ENCODE measurements at regions not wholly inside any gene's neighbourhood (a gene's known extent, or its start where the extent isn't known, plus 50 kb on each side); places are given as distances from the start of the nearest gene placed in this dataset.

GRCh38 chr5:167638816-167639215 is 652.6 kb upstream of the WWC1 start (continued):
- TF ChIP-seq HMGXB4 (CRISPR knock-in tag; IDR thresholded peaks at IDR 0.05) (no peak), RELA (CRISPR knock-in tag; IDR thresholded peaks at IDR 0.05; ENCODE audit: borderline replicate concordance) (no peak), ZNF423 (CRISPR knock-in tag; IDR thresholded peaks at IDR 0.05) (no peak), ZNF138 (CRISPR knock-in tag; conservative IDR thresholded peaks at IDR 0.05) (no peak), E2F4 (CRISPR knock-in tag; IDR thresholded peaks at IDR 0.05; ENCODE audit: borderline replicate concordance, low read depth) (no peak), ZNF396 (CRISPR knock-in tag; IDR thresholded peaks at IDR 0.05; ENCODE audit: borderline replicate concordance) (no peak), ETV6 (CRISPR knock-in tag; IDR thresholded peaks at IDR 0.05) (no peak), IRF2 (CRISPR knock-in tag; IDR thresholded peaks at IDR 0.05; ENCODE audit: borderline replicate concordance, low read depth) (no peak)
- TF ChIP-seq, protein P1, sequence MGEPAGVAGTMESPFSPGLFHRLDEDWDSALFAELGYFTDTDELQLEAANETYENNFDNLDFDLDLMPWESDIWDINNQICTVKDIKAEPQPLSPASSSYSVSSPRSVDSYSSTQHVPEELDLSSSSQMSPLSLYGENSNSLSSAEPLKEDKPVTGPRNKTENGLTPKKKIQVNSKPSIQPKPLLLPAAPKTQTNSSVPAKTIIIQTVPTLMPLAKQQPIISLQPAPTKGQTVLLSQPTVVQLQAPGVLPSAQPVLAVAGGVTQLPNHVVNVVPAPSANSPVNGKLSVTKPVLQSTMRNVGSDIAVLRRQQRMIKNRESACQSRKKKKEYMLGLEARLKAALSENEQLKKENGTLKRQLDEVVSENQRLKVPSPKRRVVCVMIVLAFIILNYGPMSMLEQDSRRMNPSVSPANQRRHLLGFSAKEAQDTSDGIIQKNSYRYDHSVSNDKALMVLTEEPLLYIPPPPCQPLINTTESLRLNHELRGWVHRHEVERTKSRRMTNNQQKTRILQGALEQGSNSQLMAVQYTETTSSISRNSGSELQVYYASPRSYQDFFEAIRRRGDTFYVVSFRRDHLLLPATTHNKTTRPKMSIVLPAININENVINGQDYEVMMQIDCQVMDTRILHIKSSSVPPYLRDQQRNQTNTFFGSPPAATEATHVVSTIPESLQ (CRISPR knock-in tag; IDR thresholded peaks at IDR 0.05) = no peak

- POLR2A ChIA-PET = no interaction called here
- CTCF ChIA-PET = no interaction called here
- H3K36me3 Mint-ChIP-seq = no peaks in the 10 kb centered on the region
- no peaks in the 10 kb centered on the region for H3K9me3 Mint-ChIP-seq
- no peak overlapping the region for H3K4me3 Mint-ChIP-seq
- H3K27ac Mint-ChIP-seq = no peak overlapping the region
- ATAC-seq (no peak), DNase-seq (ENCODE audit: low spot score) (no peak)
- H3K27me3 Mint-ChIP-seq (ENCODE audit: low read depth) = no peaks in the 10 kb centered on the region
- H3K4me1 Mint-ChIP-seq = 0 out of 2 replicates have a peak, but pooled peaks cover 2% of the 10 kb centered on the region
- TF ChIP-seq, protein P2, sequence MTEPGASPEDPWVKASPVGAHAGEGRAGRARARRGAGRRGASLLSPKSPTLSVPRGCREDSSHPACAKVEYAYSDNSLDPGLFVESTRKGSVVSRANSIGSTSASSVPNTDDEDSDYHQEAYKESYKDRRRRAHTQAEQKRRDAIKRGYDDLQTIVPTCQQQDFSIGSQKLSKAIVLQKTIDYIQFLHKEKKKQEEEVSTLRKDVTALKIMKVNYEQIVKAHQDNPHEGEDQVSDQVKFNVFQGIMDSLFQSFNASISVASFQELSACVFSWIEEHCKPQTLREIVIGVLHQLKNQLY (CRISPR knock-in tag; IDR thresholded peaks at IDR 0.05) = no peak
- no peak for TF ChIP-seq ZNF396 (CRISPR knock-in tag; IDR thresholded peaks at IDR 0.05; ENCODE audit: borderline replicate concordance)
- TF ChIP-seq, protein P3, sequence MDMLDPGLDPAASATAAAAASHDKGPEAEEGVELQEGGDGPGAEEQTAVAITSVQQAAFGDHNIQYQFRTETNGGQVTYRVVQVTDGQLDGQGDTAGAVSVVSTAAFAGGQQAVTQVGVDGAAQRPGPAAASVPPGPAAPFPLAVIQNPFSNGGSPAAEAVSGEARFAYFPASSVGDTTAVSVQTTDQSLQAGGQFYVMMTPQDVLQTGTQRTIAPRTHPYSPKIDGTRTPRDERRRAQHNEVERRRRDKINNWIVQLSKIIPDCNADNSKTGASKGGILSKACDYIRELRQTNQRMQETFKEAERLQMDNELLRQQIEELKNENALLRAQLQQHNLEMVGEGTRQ (CRISPR knock-in tag; IDR thresholded peaks at IDR 0.05) = no peak
- TF ChIP-seq ATF3 (CRISPR knock-in tag; conservative IDR thresholded peaks at IDR 0.05) = no peak
- TF ChIP-seq JUN (CRISPR knock-in tag; IDR thresholded peaks at IDR 0.05) = no peak
- TF ChIP-seq FOXK1 (CRISPR knock-in tag; IDR thresholded peaks at IDR 0.05) = no peak
- TF ChIP-seq NR2C2 (CRISPR knock-in tag; IDR thresholded peaks at IDR 0.05) = no peak
- TF ChIP-seq, protein P4, sequence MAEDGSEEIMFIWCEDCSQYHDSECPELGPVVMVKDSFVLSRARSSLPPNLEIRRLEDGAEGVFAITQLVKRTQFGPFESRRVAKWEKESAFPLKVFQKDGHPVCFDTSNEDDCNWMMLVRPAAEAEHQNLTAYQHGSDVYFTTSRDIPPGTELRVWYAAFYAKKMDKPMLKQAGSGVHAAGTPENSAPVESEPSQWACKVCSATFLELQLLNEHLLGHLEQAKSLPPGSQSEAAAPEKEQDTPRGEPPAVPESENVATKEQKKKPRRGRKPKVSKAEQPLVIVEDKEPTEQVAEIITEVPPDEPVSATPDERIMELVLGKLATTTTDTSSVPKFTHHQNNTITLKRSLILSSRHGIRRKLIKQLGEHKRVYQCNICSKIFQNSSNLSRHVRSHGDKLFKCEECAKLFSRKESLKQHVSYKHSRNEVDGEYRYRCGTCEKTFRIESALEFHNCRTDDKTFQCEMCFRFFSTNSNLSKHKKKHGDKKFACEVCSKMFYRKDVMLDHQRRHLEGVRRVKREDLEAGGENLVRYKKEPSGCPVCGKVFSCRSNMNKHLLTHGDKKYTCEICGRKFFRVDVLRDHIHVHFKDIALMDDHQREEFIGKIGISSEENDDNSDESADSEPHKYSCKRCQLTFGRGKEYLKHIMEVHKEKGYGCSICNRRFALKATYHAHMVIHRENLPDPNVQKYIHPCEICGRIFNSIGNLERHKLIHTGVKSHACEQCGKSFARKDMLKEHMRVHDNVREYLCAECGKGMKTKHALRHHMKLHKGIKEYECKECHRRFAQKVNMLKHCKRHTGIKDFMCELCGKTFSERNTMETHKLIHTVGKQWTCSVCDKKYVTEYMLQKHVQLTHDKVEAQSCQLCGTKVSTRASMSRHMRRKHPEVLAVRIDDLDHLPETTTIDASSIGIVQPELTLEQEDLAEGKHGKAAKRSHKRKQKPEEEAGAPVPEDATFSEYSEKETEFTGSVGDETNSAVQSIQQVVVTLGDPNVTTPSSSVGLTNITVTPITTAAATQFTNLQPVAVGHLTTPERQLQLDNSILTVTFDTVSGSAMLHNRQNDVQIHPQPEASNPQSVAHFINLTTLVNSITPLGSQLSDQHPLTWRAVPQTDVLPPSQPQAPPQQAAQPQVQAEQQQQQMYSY (CRISPR knock-in tag; IDR thresholded peaks at IDR 0.05) = no peak
- no peak for TF ChIP-seq E2F1 (CRISPR knock-in tag; IDR thresholded peaks at IDR 0.05)
- TF ChIP-seq NR1H2 (CRISPR knock-in tag; IDR thresholded peaks at IDR 0.05) = no peak
- TF ChIP-seq ZBTB43 (CRISPR knock-in tag; IDR thresholded peaks at IDR 0.05) = no peak
- TF ChIP-seq ZNF121 (CRISPR knock-in tag; IDR thresholded peaks at IDR 0.05) = no peak
- TF ChIP-seq ETV6 (CRISPR knock-in tag; IDR thresholded peaks at IDR 0.05) = no peak
Measured at GRCh38 chr5:167639273-167639672, 652.2 kb upstream of the WWC1 start.
